Kidney (tissue), 13 donors: ENCODE measurements at regions not wholly inside any gene's neighbourhood (a gene's known extent, or its start where the extent isn't known, plus 50 kb on each side); places are given as distances from the start of the nearest gene placed in this dataset.

ENCODE experiments used
- DNase-seq, 5 donors: peaks; one replicate each; pipeline ENCODE4 v3.0.0-alpha.2; 2013 to 2020
- FAIRE-seq: peaks from 2 replicates; lab custom pipeline; 2012; peaks lifted over from hg19 to GRCh38; lab: Jason Lieb, UNC
- H3K27ac ChIP-seq, 2 donors: one replicate each; pipeline ENCODE4 v1.7.0; 2013; ENCODE audit warnings: low read depth in 2 of 2, low read length in 2 of 2, inconsistent platforms in 1 of 2
- H3K27me3 ChIP-seq: one replicate; pipeline ENCODE4 v1.7.1; 2013; ENCODE audit warnings: low read length, inconsistent platforms; ENCODE audit not compliant: control insufficient read depth, insufficient read depth
- H3K36me3 ChIP-seq, 3 donors: one replicate each; pipeline versions ENCODE4 v1.7.0 to v1.7.1; 2013; ENCODE audit warnings: low read length in 3 of 3, control low read depth in 1 of 3, inconsistent platforms in 1 of 3; ENCODE audit not compliant: insufficient read depth in 3 of 3, control insufficient read depth in 2 of 3
- H3K4me1 ChIP-seq, 3 donors: one replicate each; pipeline versions ENCODE4 v1.7.0 to v1.7.1; 2013; ENCODE audit warnings: low read length in 3 of 3, inconsistent platforms in 1 of 3, low read depth in 1 of 3; ENCODE audit not compliant: control insufficient read depth in 2 of 3, insufficient read depth in 2 of 3
- H3K4me3 ChIP-seq, 3 donors: one replicate each; pipeline versions ENCODE4 v1.7.0 to v1.8.1; 2013; ENCODE audit warnings: low read length in 3 of 3, control low read depth in 1 of 3, inconsistent platforms in 1 of 3
- H3K9ac ChIP-seq, 3 donors: one replicate each; pipeline versions ENCODE4 v1.7.0 to v1.7.1; 2013; ENCODE audit warnings: low read length in 3 of 3, control low read depth in 1 of 3, inconsistent platforms in 1 of 3
- H3K9me3 ChIP-seq, 3 donors: one replicate each; pipeline versions ENCODE4 v1.7.0 to v1.7.1; 2013; ENCODE audit warnings: low read length in 3 of 3, control low read depth in 1 of 3, inconsistent platforms in 1 of 3; ENCODE audit not compliant: control insufficient read depth in 2 of 3, insufficient read depth in 1 of 3
- CTCF ChIP-seq: IDR thresholded peaks from 3 replicates; pipeline ENCODE4 v1.5.1; 2012; ENCODE audit warnings: mild to moderate bottlenecking, moderate library complexity, borderline replicate concordance; ENCODE audit not compliant: insufficient read depth; ENCODE audit errors: extremely low read depth
- intact Hi-C: fragments of 100-400 bp; cut with DNase I; formaldehyde crosslinking; loops from one replicate; pipeline ENCODE4 v1.11.1; 2022
- donor health status: control.
- donor health status: control.
- donor health status: control.
- donor health status: control.
- donor health status: control.
- donor health status: DM: yes; HTN: yes; CAD: no.
- donor health status: Normal renal cell carcinoma (clear cell type).

GRCh38 chr10:44587488-44588318 is 202.8 kb upstream of the CXCL12 start:
- no peak overlapping the region for H3K4me3 ChIP-seq
- H3K4me1 ChIP-seq, result no peaks in the 10 kb centered on the region
- no peaks in the 10 kb centered on the region for H3K36me3 ChIP-seq
- no peak for TF ChIP-seq CTCF
- H3K27me3 ChIP-seq, result peaks cover 2% of the 10 kb centered on the region
- FAIRE-seq (no peak), DNase-seq (no peak)
- H3K9me3 ChIP-seq, result no peaks in the 10 kb centered on the region
- H3K27ac ChIP-seq, result no peak overlapping the region
- H3K9ac ChIP-seq, result no peak overlapping the region
- intact Hi-C loops, result no loop called here

- TF ChIP-seq CTCF, result no peak
- H3K9ac ChIP-seq, result no peak overlapping the region
- DNase-seq, result peak in 3 of 5 donors; percentile 41 to 67 (median 42)
- no peak for FAIRE-seq
- no peaks in the 10 kb centered on the region for H3K4me1 ChIP-seq
- intact Hi-C loops, result no loop called here
- no peaks in the 10 kb centered on the region for H3K36me3 ChIP-seq
- H3K4me3 ChIP-seq, result no peak overlapping the region
- peaks cover 4% of the 10 kb centered on the region for H3K27me3 ChIP-seq
- no peak overlapping the region for H3K27ac ChIP-seq
- H3K9me3 ChIP-seq, result no peaks in the 10 kb centered on the region
Measured at GRCh38 chr10:44589181-44589943, 204.5 kb upstream of the CXCL12 start.

GRCh38 chr10:44589944-44590449 is 205.1 kb upstream of the CXCL12 start:
- DNase-seq, result peak in 3 of 5 donors; percentile 48 to 58 (median 49)
- FAIRE-seq, result no peak

More at GRCh38 chr10:44589944-44590449, 205.1 kb upstream of the CXCL12 start:
- intact Hi-C loops, result no loop called here
- no peak for TF ChIP-seq CTCF
- H3K27me3 ChIP-seq, result peaks cover 4% of the 10 kb centered on the region
- H3K9ac ChIP-seq, result no peak overlapping the region
- no peak overlapping the region for H3K27ac ChIP-seq
- H3K4me1 ChIP-seq, result no peaks in the 10 kb centered on the region
- H3K36me3 ChIP-seq, result no peaks in the 10 kb centered on the region
- H3K9me3 ChIP-seq, result no peaks in the 10 kb centered on the region
- H3K4me3 ChIP-seq, result no peak overlapping the region
